ENCODE measurements at regions not wholly inside any gene's neighbourhood (a gene's known extent, or its start where the extent isn't known, plus 50 kb on each side); places are given as distances from the start of the nearest gene placed in this dataset.
A peak's percentile ranks its signal among the peaks of the same experiment; 100 is the strongest.

DNA sequence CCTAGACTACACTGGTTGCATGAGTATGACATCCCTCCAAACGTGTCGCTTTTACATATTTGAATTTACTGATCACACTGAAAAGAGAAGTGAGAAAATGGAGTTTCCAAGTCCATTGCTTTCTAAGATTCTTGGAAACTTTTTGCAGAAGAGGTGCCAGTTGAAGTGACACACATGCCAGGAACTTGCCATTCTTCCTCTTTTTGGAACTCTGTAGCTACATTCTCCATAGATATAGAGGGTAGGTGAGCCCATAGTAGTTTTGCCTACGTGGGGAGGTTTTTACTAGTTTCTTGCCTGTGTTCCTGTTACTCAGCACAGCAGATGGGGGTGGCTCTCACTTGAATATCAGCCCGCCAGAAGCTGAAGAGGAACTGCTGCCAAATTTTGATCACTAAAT, 286.6 kb upstream of the NRP1 start:
- Histone ChIP-seq H3K23me2 (ENCODE audit: low read depth, low read length) (no peaks in the 10 kb centered on the region), H2AK5ac (ENCODE audit: low read depth, low read length) (no peak overlapping the region), H2AFZ (ENCODE audit: low read length) (0 out of 2 replicates have a peak overlapping the region, but pooled peaks have one; percentile 18), H4K91ac (replicated peaks; ENCODE audit: insufficient read length, low read length) (no peak overlapping the region), H3K9ac (replicated peaks in 1 of 4; ENCODE audit: extremely low read depth in 1 of 4, low read depth in 3 of 4, low read length in 3 of 4) (no peak overlapping the region), H3K79me1 (ENCODE audit: low read depth, low read length) (no peaks in the 10 kb centered on the region), H3K4ac (replicated peaks; ENCODE audit: insufficient read length, low read depth, low read length) (no peak overlapping the region), H3K4me2 (ENCODE audit: insufficient read depth in 1 of 2, low read depth in 2 of 2, low read length in 2 of 2) (no peak overlapping the region), H3K14ac (ENCODE audit: insufficient read length) (no peak overlapping the region), H2BK5ac (ENCODE audit: low read depth, low read length) (no peak overlapping the region), H3K9me3 (ENCODE audit: insufficient read depth in 2 of 2, low read depth in 1 of 2, low read length in 1 of 2) (0 out of 4 replicates have a peak, but pooled peaks cover 0 to 3% of the 10 kb centered on the region in 2 experiments), H3K4me3 (ENCODE audit: extremely low read depth in 1 of 4, insufficient read depth in 2 of 4, low read depth in 3 of 4, low read length in 4 of 4) (no peak overlapping the region), H4K5ac (ENCODE audit: insufficient read length, low read depth, low read length) (no peak overlapping the region), H3K4me1 (replicated peaks in 1 of 4; ENCODE audit: control insufficient read depth in 3 of 4, insufficient read depth in 4 of 4, low read length in 3 of 4) (no peaks in the 10 kb centered on the region), H2BK120ac (replicated peaks; ENCODE audit: low read depth, low read length) (no peak overlapping the region), H2BK20ac (ENCODE audit: low read length) (no peak overlapping the region), H4K20me1 (replicated peaks in 1 of 2; ENCODE audit: control insufficient read depth in 1 of 2, insufficient read depth in 2 of 2, low read length in 2 of 2) (no peaks in the 10 kb centered on the region), H2BK12ac (ENCODE audit: low read depth, low read length) (no peak overlapping the region), H3K36me3 (ENCODE audit: control insufficient read depth in 2 of 4, insufficient read depth in 4 of 4, low read length in 3 of 4) (no peaks in the 10 kb centered on the region), H3K18ac (ENCODE audit: extremely low read depth, low read length) (no peak overlapping the region), H4K8ac (ENCODE audit: extremely low read depth, insufficient read depth, low read length) (no peak overlapping the region), H3K23ac (ENCODE audit: insufficient read length) (no peak overlapping the region), H3K27me3 (replicated peaks in 1 of 4; ENCODE audit: control insufficient read depth in 3 of 4, extremely low read depth in 1 of 4, insufficient read depth in 3 of 4, low read length in 3 of 4) (no peaks in the 10 kb centered on the region), H3K27ac (ENCODE audit: low read depth, low read length) (no peak overlapping the region), H2BK15ac (ENCODE audit: low read length) (no peak overlapping the region), H3K79me2 (ENCODE audit: control insufficient read depth in 1 of 2, insufficient read depth in 2 of 2, low read length in 2 of 2) (no peaks in the 10 kb centered on the region), H3K56ac (replicated peaks; ENCODE audit: insufficient read length, low read depth, low read length) (no peak overlapping the region)
- POLR2A ChIA-PET (ENCODE audit: partially characterized antibody): no interaction called here
- CTCF ChIA-PET (ENCODE audit: partially characterized antibody): interaction anchor here (0.7 kb wide), 1 partner anchor 46 kb away, joined by 3 read pairs; no protein-coding TSS in a partner anchor
- FAIRE-seq (no peak), DNase-seq (ENCODE audit: low read depth in 1 of 2, low spot score in 2 of 2) (no peak)
- WGBS, 2 experiments (ENCODE audit: extremely low coverage in 1 of 2, insufficient coverage in 1 of 2, insufficient read length in 1 of 2, insufficient replicate concordance in 2 of 2, low coverage in 1 of 2, low lambda C conversion rate in 2 of 2, missing lambda C conversion rate in 1 of 2): 89% methylated on average over 4 of the region's 4 CpGs; no CpG with 5 or more reads in 1 of the 2 experiments
- TF ChIP-seq, protein P1, sequence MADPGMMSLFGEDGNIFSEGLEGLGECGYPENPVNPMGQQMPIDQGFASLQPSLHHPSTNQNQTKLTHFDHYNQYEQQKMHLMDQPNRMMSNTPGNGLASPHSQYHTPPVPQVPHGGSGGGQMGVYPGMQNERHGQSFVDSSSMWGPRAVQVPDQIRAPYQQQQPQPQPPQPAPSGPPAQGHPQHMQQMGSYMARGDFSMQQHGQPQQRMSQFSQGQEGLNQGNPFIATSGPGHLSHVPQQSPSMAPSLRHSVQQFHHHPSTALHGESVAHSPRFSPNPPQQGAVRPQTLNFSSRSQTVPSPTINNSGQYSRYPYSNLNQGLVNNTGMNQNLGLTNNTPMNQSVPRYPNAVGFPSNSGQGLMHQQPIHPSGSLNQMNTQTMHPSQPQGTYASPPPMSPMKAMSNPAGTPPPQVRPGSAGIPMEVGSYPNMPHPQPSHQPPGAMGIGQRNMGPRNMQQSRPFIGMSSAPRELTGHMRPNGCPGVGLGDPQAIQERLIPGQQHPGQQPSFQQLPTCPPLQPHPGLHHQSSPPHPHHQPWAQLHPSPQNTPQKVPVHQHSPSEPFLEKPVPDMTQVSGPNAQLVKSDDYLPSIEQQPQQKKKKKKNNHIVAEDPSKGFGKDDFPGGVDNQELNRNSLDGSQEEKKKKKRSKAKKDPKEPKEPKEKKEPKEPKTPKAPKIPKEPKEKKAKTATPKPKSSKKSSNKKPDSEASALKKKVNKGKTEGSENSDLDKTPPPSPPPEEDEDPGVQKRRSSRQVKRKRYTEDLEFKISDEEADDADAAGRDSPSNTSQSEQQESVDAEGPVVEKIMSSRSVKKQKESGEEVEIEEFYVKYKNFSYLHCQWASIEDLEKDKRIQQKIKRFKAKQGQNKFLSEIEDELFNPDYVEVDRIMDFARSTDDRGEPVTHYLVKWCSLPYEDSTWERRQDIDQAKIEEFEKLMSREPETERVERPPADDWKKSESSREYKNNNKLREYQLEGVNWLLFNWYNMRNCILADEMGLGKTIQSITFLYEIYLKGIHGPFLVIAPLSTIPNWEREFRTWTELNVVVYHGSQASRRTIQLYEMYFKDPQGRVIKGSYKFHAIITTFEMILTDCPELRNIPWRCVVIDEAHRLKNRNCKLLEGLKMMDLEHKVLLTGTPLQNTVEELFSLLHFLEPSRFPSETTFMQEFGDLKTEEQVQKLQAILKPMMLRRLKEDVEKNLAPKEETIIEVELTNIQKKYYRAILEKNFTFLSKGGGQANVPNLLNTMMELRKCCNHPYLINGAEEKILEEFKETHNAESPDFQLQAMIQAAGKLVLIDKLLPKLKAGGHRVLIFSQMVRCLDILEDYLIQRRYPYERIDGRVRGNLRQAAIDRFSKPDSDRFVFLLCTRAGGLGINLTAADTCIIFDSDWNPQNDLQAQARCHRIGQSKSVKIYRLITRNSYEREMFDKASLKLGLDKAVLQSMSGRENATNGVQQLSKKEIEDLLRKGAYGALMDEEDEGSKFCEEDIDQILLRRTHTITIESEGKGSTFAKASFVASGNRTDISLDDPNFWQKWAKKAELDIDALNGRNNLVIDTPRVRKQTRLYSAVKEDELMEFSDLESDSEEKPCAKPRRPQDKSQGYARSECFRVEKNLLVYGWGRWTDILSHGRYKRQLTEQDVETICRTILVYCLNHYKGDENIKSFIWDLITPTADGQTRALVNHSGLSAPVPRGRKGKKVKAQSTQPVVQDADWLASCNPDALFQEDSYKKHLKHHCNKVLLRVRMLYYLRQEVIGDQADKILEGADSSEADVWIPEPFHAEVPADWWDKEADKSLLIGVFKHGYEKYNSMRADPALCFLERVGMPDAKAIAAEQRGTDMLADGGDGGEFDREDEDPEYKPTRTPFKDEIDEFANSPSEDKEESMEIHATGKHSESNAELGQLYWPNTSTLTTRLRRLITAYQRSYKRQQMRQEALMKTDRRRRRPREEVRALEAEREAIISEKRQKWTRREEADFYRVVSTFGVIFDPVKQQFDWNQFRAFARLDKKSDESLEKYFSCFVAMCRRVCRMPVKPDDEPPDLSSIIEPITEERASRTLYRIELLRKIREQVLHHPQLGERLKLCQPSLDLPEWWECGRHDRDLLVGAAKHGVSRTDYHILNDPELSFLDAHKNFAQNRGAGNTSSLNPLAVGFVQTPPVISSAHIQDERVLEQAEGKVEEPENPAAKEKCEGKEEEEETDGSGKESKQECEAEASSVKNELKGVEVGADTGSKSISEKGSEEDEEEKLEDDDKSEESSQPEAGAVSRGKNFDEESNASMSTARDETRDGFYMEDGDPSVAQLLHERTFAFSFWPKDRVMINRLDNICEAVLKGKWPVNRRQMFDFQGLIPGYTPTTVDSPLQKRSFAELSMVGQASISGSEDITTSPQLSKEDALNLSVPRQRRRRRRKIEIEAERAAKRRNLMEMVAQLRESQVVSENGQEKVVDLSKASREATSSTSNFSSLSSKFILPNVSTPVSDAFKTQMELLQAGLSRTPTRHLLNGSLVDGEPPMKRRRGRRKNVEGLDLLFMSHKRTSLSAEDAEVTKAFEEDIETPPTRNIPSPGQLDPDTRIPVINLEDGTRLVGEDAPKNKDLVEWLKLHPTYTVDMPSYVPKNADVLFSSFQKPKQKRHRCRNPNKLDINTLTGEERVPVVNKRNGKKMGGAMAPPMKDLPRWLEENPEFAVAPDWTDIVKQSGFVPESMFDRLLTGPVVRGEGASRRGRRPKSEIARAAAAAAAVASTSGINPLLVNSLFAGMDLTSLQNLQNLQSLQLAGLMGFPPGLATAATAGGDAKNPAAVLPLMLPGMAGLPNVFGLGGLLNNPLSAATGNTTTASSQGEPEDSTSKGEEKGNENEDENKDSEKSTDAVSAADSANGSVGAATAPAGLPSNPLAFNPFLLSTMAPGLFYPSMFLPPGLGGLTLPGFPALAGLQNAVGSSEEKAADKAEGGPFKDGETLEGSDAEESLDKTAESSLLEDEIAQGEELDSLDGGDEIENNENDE (IDR thresholded peaks at IDR 0.05; ENCODE audit: insufficient replicate concordance, low read length): no peak

All from H1 (cell line).